HG02759 (cell line): ENCODE measurements at regions not wholly inside any gene's neighbourhood (a gene's known extent, or its start where the extent isn't known, plus 50 kb on each side); places are given as distances from the start of the nearest gene placed in this dataset.

ENCODE experiments used
- ATAC-seq: cut with Tn5 transposase; IDR thresholded peaks from one replicate; pipeline ENCODE4 v1.9.1; 2021; ENCODE audit warnings: mild to moderate bottlenecking, moderate library complexity; ENCODE audit not compliant: unreplicated experiment

GRCh38 chr6:1042583-1043457 lies 269.1 kb upstream of the FOXQ1 start:
- ATAC-seq, result no peak

- ATAC-seq, result no peak
These were observed 271.5 kb upstream of the FOXQ1 start for GRCh38 chr6:1040393-1040792.

GRCh38 chr6:1039746-1040145 lies 272.2 kb upstream of the FOXQ1 start:
- ATAC-seq, result no peak

GRCh38 chr6:1039191-1039590 lies 272.7 kb upstream of the FOXQ1 start:
- no peak for ATAC-seq

GRCh38 chr6:1037430-1038202 lies 274.3 kb upstream of the FOXQ1 start:
- no peak for ATAC-seq

- ATAC-seq, result no peak
These were observed 276.5 kb upstream of the FOXQ1 start for GRCh38 chr6:1035401-1035800.

- ATAC-seq, result no peak
These were observed 280.2 kb upstream of the FOXQ1 start for GRCh38 chr6:1031720-1032119.

GRCh38 chr6:1029141-1029540 lies 282.8 kb upstream of the FOXQ1 start:
- no peak for ATAC-seq

GRCh38 chr6:1028723-1029122 lies 283.2 kb upstream of the FOXQ1 start:
- no peak for ATAC-seq

- no peak for ATAC-seq
These were observed 283.9 kb upstream of the FOXQ1 start for GRCh38 chr6:1027795-1028569.

- ATAC-seq, result no peak
These were observed 284.6 kb upstream of the FOXQ1 start for GRCh38 chr6:1027109-1027794.

- no peak for ATAC-seq
These were observed 286.1 kb upstream of the FOXQ1 start for GRCh38 chr6:1025821-1026220.

- no peak for ATAC-seq
These were observed 287.3 kb upstream of the FOXQ1 start for GRCh38 chr6:1024587-1024986.

- no peak for ATAC-seq
These were observed 287.7 kb upstream of the FOXQ1 start for GRCh38 chr6:1024161-1024560.

GRCh38 chr6:1023229-1023628 lies 288.7 kb upstream of the FOXQ1 start:
- ATAC-seq, result no peak

GRCh38 chr6:1022719-1023118 lies 289.2 kb upstream of the FOXQ1 start:
- ATAC-seq, result no peak

- ATAC-seq, result no peak
These were observed 291.1 kb upstream of the FOXQ1 start for GRCh38 chr6:1020837-1021236.

GRCh38 chr6:1020133-1020532 lies 291.8 kb upstream of the FOXQ1 start:
- no peak for ATAC-seq

- ATAC-seq, result no peak
These were observed 293.9 kb upstream of the FOXQ1 start for GRCh38 chr6:1018041-1018440.

GRCh38 chr6:1016329-1017302 lies 295.3 kb upstream of the FOXQ1 start:
- ATAC-seq, result no peak
